ENCODE measurements at regions not wholly inside any gene's neighbourhood (a gene's known extent, or its start where the extent isn't known, plus 50 kb on each side); places are given as distances from the start of the nearest gene placed in this dataset.

GRCh38 chr12:34298971-34299801 lies 276.9 kb downstream of the ALG10 start:
- no peak for DNase-seq (ENCODE audit: low spot score in 2 of 2)

GRCh38 chr12:34299802-34300193 lies 277.5 kb downstream of the ALG10 start:
- no peaks in the 10 kb centered on the region for H3K9me3 ChIP-seq
- DNase-seq (ENCODE audit: low spot score in 2 of 2): no peak

More at GRCh38 chr12:34298971-34299801, 276.9 kb downstream of the ALG10 start:
- TF ChIP-seq CTCF (IDR thresholded peaks at IDR 0.05): no peak
- Histone ChIP-seq H3K4me3 (no peak overlapping the region), H3K4me1 (no peaks in the 10 kb centered on the region), H3K27me3 (no peaks in the 10 kb centered on the region), H3K9me3 (no peaks in the 10 kb centered on the region), H3K36me3 (no peaks in the 10 kb centered on the region), H3K27ac (no peak overlapping the region)
- intact Hi-C loops (cut with DNase I): no loop called here

GRCh38 chr12:34300376-34301250 lies 278.3 kb downstream of the ALG10 start:
- intact Hi-C loops (cut with DNase I): no loop called here
- no peaks in the 10 kb centered on the region for H3K27me3 ChIP-seq
- no peak for TF ChIP-seq CTCF (IDR thresholded peaks at IDR 0.05)
- H3K4me3 ChIP-seq: no peak overlapping the region
- H3K36me3 ChIP-seq: no peaks in the 10 kb centered on the region
- H3K27ac ChIP-seq: no peak overlapping the region
- no peak for DNase-seq (ENCODE audit: low spot score in 2 of 2)
- H3K4me1 ChIP-seq: no peaks in the 10 kb centered on the region
- H3K9me3 ChIP-seq: no peaks in the 10 kb centered on the region

More at GRCh38 chr12:34299802-34300193, 277.5 kb downstream of the ALG10 start:
- no peaks in the 10 kb centered on the region for H3K27me3 ChIP-seq
- H3K36me3 ChIP-seq: no peaks in the 10 kb centered on the region
- no peak for TF ChIP-seq CTCF (IDR thresholded peaks at IDR 0.05)
- no peaks in the 10 kb centered on the region for H3K4me1 ChIP-seq
- intact Hi-C loops (cut with DNase I): no loop called here
- H3K27ac ChIP-seq: no peak overlapping the region
- H3K4me3 ChIP-seq: no peak overlapping the region

- H3K36me3 ChIP-seq: no peaks in the 10 kb centered on the region
- no peak for DNase-seq (ENCODE audit: low spot score in 2 of 2)
- no peak overlapping the region for H3K27ac ChIP-seq
- no peaks in the 10 kb centered on the region for H3K4me1 ChIP-seq
- no peaks in the 10 kb centered on the region for H3K27me3 ChIP-seq
- H3K9me3 ChIP-seq: no peaks in the 10 kb centered on the region
- TF ChIP-seq CTCF (IDR thresholded peaks at IDR 0.05): no peak
- no peak overlapping the region for H3K4me3 ChIP-seq
- intact Hi-C loops (cut with DNase I): no loop called here
These were observed 279.2 kb downstream of the ALG10 start for GRCh38 chr12:34301251-34302130.

- Histone ChIP-seq H3K4me3 (no peak overlapping the region), H3K9me3 (no peaks in the 10 kb centered on the region), H3K36me3 (no peaks in the 10 kb centered on the region), H3K27me3 (no peaks in the 10 kb centered on the region), H3K27ac (no peak overlapping the region), H3K4me1 (no peaks in the 10 kb centered on the region)
- intact Hi-C loops (cut with DNase I): no loop called here
- DNase-seq (ENCODE audit: low spot score in 2 of 2): no peak
- TF ChIP-seq CTCF (IDR thresholded peaks at IDR 0.05): no peak
These were observed 280.0 kb downstream of the ALG10 start for GRCh38 chr12:34302131-34302885.

All from ascending aorta (tissue), 2 donors.